Astrocyte of the hippocampus (primary cell): ENCODE measurements at regions not wholly inside any gene's neighbourhood (a gene's known extent, or its start where the extent isn't known, plus 50 kb on each side); places are given as distances from the start of the nearest gene placed in this dataset.
A peak's percentile ranks its signal among the peaks of the same experiment; 100 is the strongest.

Experiments
- DNase-seq: peaks from one replicate; pipeline ENCODE4 v3.0.0; 2011; ENCODE audit warnings: low read depth, low spot score

DNA sequence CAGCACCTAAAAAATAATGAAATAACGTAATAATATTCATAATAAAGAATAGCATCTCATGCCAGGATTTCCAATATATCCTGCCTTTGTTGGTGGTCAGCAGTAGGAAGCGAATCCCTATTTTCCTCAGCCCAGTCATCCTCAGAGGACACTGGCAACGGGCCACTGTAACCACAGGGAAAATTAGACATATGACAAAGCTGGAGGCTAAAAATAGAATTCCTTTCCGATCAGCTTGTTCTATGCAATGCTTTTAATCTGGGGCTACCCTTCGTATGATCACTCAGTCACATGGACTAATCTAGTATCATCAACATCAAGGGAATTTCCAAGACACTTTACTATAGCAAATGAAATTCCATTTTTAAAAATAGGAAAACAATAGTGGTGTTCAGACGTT, 246.9 kb upstream of the KCNJ16 start:
- peak; percentile 70 for DNase-seq

GRCh38 chr17:69834494-69834893, 240.5 kb upstream of the KCNJ16 start:
- no peak for DNase-seq

DNA sequence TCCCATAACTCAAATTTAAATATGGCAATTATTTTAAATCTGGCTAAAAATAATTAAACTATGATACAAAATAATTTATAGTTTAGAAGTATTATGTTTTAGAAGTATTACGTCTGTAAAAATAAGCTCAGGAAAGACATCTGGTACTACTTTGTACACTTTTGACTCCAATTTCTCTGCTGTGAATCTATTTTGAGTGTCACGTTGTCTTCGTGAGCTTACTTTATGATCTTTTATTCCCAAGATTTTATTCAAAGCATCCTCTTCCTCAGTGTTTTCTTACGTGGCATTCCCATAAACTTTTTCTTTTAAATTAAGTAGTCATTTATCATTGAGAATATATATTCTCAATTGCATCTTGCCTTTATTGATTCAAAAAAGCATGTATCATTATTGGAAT, 223.3 kb upstream of the KCNJ16 start:
- no peak for DNase-seq

- DNase-seq: peak; percentile 81
Measured at GRCh38 chr17:69853541-69854224, 221.3 kb upstream of the KCNJ16 start.

DNA sequence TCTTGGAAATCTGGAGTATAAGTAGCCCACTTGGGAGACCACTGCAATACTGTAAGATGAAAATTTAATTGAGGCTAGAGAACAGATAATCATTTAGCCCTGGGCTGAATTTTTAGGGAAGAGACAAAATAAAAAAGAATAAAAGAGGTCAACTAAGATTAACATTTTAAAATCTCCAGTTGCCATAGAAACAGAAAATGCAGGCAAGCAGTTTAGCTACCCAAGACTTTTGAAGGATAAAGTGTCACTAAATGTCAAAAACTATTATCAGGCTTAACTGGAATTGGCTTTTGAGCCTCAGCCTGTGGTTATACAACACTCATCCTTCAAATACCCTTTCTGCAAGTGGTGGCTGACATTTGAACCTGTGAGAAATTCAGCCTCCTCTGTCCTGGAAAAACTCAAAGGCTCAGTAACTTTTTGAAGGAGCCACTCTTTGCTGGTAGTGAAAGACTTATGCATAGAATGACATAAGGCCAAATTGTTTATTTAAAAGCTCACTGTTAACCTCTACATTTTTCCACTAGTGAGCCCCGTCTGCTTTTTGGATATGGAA, 220.7 kb upstream of the KCNJ16 start:
- DNase-seq: peak; percentile 7

- no peak for DNase-seq
Measured at GRCh38 chr17:69856946-69857345, 218.1 kb upstream of the KCNJ16 start.

- DNase-seq: peak; percentile 26
Measured at GRCh38 chr17:69857412-69857835, 217.6 kb upstream of the KCNJ16 start.

DNA sequence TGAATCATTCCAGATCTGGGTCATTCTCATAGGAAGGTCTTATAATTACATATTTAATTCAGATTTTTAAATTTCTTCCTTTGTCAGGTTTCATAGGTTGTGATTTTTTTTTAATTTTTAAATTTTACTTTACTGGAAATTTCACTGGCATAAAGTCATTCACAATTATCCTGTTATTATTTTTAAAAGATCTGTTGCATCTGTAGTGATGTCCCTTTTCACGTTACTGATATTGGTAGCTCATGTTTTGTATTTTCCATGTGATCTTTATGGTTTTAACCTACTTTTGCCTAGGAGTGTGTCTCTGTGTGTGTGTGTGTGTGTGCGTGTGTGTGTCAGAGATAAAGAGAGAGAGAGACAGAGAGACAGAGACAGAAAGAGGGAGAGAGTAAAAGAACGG, 216.6 kb upstream of the KCNJ16 start:
- DNase-seq: peak; percentile 20

DNA sequence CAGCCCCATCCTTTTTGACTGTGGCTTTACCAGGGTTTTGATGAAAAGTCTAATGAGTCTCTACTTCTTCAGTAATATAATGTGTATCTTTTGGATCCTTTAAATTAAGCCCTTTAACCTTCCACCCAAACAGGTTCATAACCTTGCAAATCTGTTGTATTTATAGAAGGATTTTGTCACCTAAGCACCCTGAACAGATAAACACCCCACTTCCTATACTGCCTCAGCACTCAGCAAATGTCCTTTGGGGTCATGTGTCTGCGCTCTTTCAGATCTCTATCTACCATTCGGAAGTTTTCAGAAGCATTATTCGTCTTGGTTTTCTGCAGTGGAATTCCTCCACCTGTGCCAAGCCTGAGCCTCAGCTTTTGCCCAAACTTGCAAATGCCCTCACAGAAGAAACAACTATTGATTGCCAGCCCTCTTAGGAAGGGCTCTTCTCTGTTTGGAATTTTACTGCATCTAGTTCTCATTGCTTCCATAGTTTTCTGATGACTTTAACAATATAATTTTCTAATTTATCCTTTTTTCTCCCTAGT, 214.8 kb upstream of the KCNJ16 start:
- DNase-seq: no peak

GRCh38 chr17:69864462-69864861, 210.6 kb upstream of the KCNJ16 start:
- no peak for DNase-seq

DNA sequence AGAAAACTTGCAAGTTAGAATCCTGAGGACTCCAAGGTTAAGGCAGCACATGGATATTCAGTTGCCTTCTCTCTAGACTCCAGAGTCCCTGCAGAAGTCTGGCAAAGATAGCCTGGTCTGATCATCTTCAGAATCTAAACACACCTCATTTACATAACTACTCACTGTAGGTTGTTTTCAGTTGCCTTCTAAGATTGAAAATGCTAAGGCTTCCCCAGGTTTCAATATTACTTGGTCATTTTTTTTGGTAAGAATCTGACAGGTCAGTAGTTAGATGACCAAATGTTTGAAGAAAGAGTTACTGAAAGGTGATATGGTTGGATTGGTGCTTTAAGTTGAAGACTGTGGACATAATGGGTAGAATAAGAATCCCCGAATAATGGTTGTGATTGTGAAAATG, 205.4 kb upstream of the KCNJ16 start:
- DNase-seq: no peak

DNA sequence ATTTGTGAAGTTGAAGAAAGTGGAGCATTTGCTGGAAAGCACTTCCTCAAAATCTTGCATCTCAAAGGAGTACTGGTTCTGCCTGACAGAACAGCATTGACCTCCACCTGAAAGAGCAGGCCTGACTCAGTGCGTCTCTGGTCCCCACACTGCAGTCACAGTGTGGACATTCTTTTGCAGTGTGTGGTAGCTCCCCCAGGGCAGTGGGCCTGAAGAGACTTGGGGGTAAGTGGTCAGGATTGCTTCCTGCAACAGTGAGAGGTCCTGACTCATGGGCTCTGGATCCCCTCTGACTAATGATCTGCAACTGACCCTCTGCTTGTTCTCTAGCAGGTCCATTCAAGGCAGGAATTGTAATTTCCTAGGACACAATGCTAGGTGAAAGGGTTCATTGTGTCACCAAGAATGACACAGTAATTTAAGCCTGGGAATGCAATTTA, 204.9 kb upstream of the KCNJ16 start:
- DNase-seq: peak; percentile 86

DNA sequence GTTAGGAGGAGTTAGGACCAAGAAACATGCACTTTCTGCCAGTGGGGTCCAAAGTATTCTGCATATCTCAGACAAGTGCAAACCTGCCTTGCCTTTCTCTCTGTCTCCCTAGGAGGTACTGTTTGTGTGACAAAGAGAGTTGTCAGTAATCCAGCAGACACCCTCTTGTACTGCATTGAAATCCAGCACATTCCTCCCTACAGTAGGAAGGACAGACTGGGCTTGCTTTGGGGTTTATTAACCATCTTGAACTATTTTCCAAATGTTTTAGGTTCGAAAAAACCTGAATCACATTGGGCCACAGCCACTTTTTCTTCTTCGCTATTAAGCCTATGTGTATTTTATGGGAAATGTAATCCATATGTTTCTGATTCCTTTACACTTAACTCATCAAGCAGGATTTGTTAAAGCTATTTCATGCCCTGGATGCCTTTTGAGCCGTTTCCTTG, 204.2 kb upstream of the KCNJ16 start:
- DNase-seq: peak; percentile 68

- DNase-seq: no peak
Measured at GRCh38 chr17:69871318-69871717, 203.7 kb upstream of the KCNJ16 start.

DNA sequence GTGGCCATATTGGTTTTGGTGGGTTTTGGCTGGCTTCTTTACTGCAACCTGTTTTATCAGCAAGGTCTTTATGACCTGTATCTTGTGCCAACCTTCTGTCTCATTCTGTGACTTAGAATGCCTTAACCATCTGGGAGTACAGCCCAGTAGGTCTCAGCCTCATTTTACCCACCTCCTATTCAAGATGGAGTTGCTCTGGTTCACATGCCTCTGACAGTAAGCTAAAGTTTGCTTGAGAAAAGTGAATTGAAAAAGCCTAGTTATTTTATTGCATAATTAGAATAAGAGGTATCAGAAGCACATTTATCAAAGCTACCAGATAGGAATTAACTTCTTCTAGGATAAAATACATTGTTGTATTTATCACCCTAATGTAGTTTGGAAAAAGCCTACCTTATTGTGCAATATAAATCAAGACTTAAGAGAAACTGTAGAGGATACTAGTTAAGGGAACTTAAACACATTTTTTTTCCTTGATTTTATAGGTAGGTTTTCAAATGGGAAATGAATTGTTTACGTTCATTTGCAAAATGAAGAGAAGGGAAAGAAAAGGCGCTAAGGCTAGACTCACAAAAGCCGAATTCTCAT, 202.3 kb upstream of the KCNJ16 start:
- DNase-seq: no peak

GRCh38 chr17:69874175-69874670, 200.8 kb upstream of the KCNJ16 start:
- DNase-seq: peak; percentile 69

- no peak for DNase-seq
Measured at GRCh38 chr17:69876757-69877156, 198.3 kb upstream of the KCNJ16 start.

GRCh38 chr17:69878661-69879060, 196.4 kb upstream of the KCNJ16 start:
- DNase-seq: no peak

DNA sequence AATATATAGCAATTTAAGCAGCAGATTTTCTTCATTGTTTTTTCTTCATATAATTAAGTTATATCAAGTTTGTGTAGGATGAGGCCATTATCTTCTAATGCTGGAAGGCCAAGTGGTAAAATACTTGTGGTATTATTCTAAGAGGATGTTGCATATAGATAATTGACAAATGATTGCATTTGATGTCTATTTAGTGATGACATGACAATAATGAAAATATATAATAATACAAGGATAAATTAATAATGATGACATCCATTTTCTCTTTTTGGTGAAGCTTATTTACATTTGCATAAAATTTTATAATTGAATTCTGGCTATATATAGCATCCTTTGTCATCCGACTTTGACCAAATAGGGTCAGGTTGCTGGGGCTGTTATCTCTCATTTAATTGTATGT, 195.4 kb upstream of the KCNJ16 start:
- DNase-seq: no peak

GRCh38 chr17:69880591-69881112, 194.4 kb upstream of the KCNJ16 start:
- no peak for DNase-seq

DNA sequence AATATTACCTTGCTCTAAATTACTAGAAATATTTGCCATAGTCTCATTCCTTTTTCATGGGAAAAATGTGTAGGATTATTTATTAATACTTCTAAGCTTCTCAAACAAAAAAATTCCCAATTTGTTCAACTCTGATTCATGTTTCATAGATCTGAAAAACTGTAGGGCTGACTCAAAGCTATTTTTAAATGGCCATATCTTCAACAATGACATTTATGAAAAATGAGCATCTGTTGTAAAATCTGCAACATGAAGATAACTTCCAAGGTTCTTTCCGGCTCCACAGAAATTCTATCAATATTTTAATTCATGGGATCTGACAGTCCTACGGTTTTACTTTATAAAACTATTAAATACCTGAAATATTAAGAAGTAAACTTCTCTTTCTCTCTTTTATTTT, 192.7 kb upstream of the KCNJ16 start:
- DNase-seq: no peak

- no peak for DNase-seq
Measured at GRCh38 chr17:69883120-69883519, 191.9 kb upstream of the KCNJ16 start.
